ENCODE measurements at regions not wholly inside any gene's neighbourhood (a gene's known extent, or its start where the extent isn't known, plus 50 kb on each side); places are given as distances from the start of the nearest gene placed in this dataset.

- TF ChIP-seq ZFP30 (CRISPR knock-in tag; IDR thresholded peaks at IDR 0.05) (no peak), OSR1 (CRISPR knock-in tag; IDR thresholded peaks at IDR 0.05) (no peak)
Measured at GRCh38 chr10:8418631-8419030, 364.1 kb downstream of the GATA3 start.
